CD14-positive monocyte (primary cell): ENCODE measurements at regions not wholly inside any gene's neighbourhood (a gene's known extent, or its start where the extent isn't known, plus 50 kb on each side); places are given as distances from the start of the nearest gene placed in this dataset.

ENCODE experiments used
- DNase-seq, 3 donors: peaks; one replicate each; pipeline ENCODE4 v3.0.0-alpha.2; 2011 to 2022
- H2AFZ ChIP-seq: 2 replicates; pipeline ENCODE4 v1.6.0; 2012; ENCODE audit warnings: mild to moderate bottlenecking, low read depth, low read length, inconsistent platforms; ENCODE audit not compliant: insufficient read depth, poor library complexity, severe bottlenecking
- H3K27ac ChIP-seq, 2 donors: 1 replicate in 1 of 2; 2 replicates in 1 of 2; pipeline ENCODE4 v1.5.1; 2012 to 2013; ENCODE audit warnings: low read length in 2 of 2, control low read depth in 1 of 2, inconsistent platforms in 1 of 2, low read depth in 1 of 2, mild to moderate bottlenecking in 1 of 2
- H3K27me3 ChIP-seq, 2 donors: one replicate each; pipeline versions ENCODE4 v1.6.0 to v1.6.1; 2011 to 2013; ENCODE audit warnings: low read length in 2 of 2; ENCODE audit not compliant: control insufficient read depth in 2 of 2, insufficient read depth in 2 of 2
- H3K36me3 ChIP-seq, 2 donors: replicated peaks in 1 of 2; 1 replicate in 1 of 2; 2 replicates in 1 of 2; pipeline versions ENCODE4 v1.5.1 to v1.6.1; 2012 to 2013; ENCODE audit warnings: low read length in 2 of 2, control low read depth in 1 of 2, inconsistent platforms in 1 of 2, mild to moderate bottlenecking in 1 of 2; ENCODE audit not compliant: insufficient read depth in 2 of 2, control insufficient read depth in 1 of 2
- H3K4me1 ChIP-seq, 2 donors: 1 replicate in 1 of 2; 2 replicates in 1 of 2; pipeline versions ENCODE4 v1.5.1 to v1.6.1; 2012 to 2013; ENCODE audit warnings: low read length in 2 of 2, control low read depth in 1 of 2, inconsistent platforms in 1 of 2, mild to moderate bottlenecking in 1 of 2, moderate library complexity in 1 of 2; ENCODE audit not compliant: insufficient read depth in 2 of 2, control insufficient read depth in 1 of 2
- H3K4me2 ChIP-seq: replicated peaks from 2 replicates; pipeline ENCODE3; 2012; ENCODE audit warnings: low read length, moderate library complexity, mild to moderate bottlenecking; ENCODE audit not compliant: poor library complexity, severe bottlenecking; ENCODE audit errors: extremely low read depth
- H3K4me3 ChIP-seq, 3 experiments: fragments of 200-600 bp in 1 of 3; sonication (generic) in 1 of 3; replicated peaks in 1 of 3; 1 replicate in 2 of 3; 2 replicates in 1 of 3; pipeline ENCODE4 v1.5.1; 2011 to 2013; ENCODE audit warnings: low read length in 3 of 3, mild to moderate bottlenecking in 3 of 3, control low read depth in 2 of 3, low read depth in 2 of 3, inconsistent platforms in 1 of 3, moderate library complexity in 1 of 3
- H3K79me2 ChIP-seq: 2 replicates; pipeline ENCODE4 v1.6.0; 2012; ENCODE audit warnings: mild to moderate bottlenecking, control low read depth, inconsistent platforms, low read length, moderate library complexity; ENCODE audit not compliant: insufficient read depth
- H3K9ac ChIP-seq: 2 replicates; pipeline ENCODE4 v1.6.0; 2017; ENCODE audit warnings: low read length, mild to moderate bottlenecking; ENCODE audit not compliant: insufficient read depth, poor library complexity, severe bottlenecking
- H3K9me3 ChIP-seq, 2 donors: replicated peaks in 1 of 2; 1 replicate in 1 of 2; 2 replicates in 1 of 2; pipeline versions ENCODE4 v1.5.1 to v1.6.1; 2012 to 2013; ENCODE audit warnings: low read length in 2 of 2, control low read depth in 1 of 2; ENCODE audit not compliant: control insufficient read depth in 1 of 2, insufficient read depth in 1 of 2
- H4K20me1 ChIP-seq: 2 replicates; pipeline ENCODE4 v1.6.0; 2012; ENCODE audit warnings: mild to moderate bottlenecking, low read length, control low read depth, moderate library complexity; ENCODE audit not compliant: insufficient read depth
- H3K27ac Mint-ChIP-seq, 7 donors: one replicate each; pipeline ENCODE4 v1.8.0; 2020; ENCODE audit warnings: mild to moderate bottlenecking in 7 of 7, mixed read lengths in 7 of 7, moderate library complexity in 6 of 7, inconsistent platforms in 2 of 7
- H3K27me3 Mint-ChIP-seq, 3 donors: one replicate each; pipeline ENCODE4 v1.8.0; 2021 to 2022; ENCODE audit warnings: low read depth in 3 of 3, mild to moderate bottlenecking in 3 of 3, mixed read lengths in 3 of 3, moderate library complexity in 3 of 3, inconsistent platforms in 1 of 3
- H3K36me3 Mint-ChIP-seq, 2 donors: one replicate each; pipeline ENCODE4 v1.8.0; 2020; ENCODE audit warnings: mixed read lengths in 2 of 2, inconsistent platforms in 1 of 2, mild to moderate bottlenecking in 1 of 2
- H3K4me1 Mint-ChIP-seq: one replicate; pipeline ENCODE4 v1.8.0; 2020; ENCODE audit warnings: mild to moderate bottlenecking, mixed read lengths
- H3K4me3 Mint-ChIP-seq, 2 donors: one replicate each; pipeline ENCODE4 v1.8.0; 2020; ENCODE audit warnings: mild to moderate bottlenecking in 2 of 2, mixed read lengths in 2 of 2, moderate library complexity in 1 of 2
- H3K9me3 Mint-ChIP-seq, 7 donors: one replicate each; pipeline ENCODE4 v1.8.0; 2020 to 2022; ENCODE audit warnings: mixed read lengths in 7 of 7, mild to moderate bottlenecking in 6 of 7, moderate library complexity in 6 of 7, inconsistent platforms in 2 of 7
- WGBS: methylation state at CpG from one replicate; pipeline ENCODE4 v1.1.5; 2013; ENCODE audit warnings: missing lambda C conversion rate; ENCODE audit not compliant: insufficient coverage; 5-methylcytosine and 5-hydroxymethylcytosine counted together
- intact Hi-C, 2 donors: fragments of 100-400 bp; cut with micrococcal nuclease; formaldehyde crosslinking; loops; one replicate each; pipeline versions ENCODE4 v1.15.0 to v1.15.1; 2023
- TF ChIP-seq, protein P1 (sequence below): fragments of 200-600 bp; IDR thresholded peaks from one replicate; pipeline ENCODE4 v1.8.0; 2022; ENCODE audit warnings: antibody characterized with exemption, mild to moderate bottlenecking

DNA sequence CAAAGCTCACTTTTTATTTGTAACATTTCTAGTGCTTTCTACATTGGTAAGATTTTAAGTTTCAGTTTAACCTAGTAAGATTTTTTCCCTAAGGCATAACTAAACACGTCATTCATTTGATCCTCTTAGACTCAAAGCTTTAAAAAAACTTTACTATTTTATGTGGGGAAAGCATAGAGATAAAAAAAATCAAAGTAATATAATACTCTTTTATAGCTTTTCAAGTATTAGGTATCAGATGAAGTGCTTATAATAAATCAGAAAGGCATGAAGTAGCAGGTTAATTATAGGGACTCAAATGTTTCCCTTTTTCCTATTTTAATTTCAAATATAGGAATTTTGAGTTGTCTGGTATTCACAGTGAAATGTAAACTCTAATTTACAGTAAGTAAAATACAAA, 68.0 kb upstream of the POU5F2 start:
- H3K27ac Mint-ChIP-seq, result no peak overlapping the region
- H3K27me3 Mint-ChIP-seq, result no peaks in the 10 kb centered on the region
- peaks cover 0 to 2% (median 0%) of the 10 kb centered on the region in 7 donors for H3K9me3 Mint-ChIP-seq
- Histone ChIP-seq H3K4me2 (no peak overlapping the region), H3K9ac (no peak overlapping the region), H3K4me3 (no peak overlapping the region), H4K20me1 (no peaks in the 10 kb centered on the region), H3K79me2 (no peaks in the 10 kb centered on the region), H2AFZ (no peak overlapping the region), H3K27me3 (no peaks in the 10 kb centered on the region), H3K4me1 (no peaks in the 10 kb centered on the region), H3K9me3 (no peaks in the 10 kb centered on the region), H3K27ac (no peak overlapping the region), H3K36me3 (no peaks in the 10 kb centered on the region)
- TF ChIP-seq, protein P1, sequence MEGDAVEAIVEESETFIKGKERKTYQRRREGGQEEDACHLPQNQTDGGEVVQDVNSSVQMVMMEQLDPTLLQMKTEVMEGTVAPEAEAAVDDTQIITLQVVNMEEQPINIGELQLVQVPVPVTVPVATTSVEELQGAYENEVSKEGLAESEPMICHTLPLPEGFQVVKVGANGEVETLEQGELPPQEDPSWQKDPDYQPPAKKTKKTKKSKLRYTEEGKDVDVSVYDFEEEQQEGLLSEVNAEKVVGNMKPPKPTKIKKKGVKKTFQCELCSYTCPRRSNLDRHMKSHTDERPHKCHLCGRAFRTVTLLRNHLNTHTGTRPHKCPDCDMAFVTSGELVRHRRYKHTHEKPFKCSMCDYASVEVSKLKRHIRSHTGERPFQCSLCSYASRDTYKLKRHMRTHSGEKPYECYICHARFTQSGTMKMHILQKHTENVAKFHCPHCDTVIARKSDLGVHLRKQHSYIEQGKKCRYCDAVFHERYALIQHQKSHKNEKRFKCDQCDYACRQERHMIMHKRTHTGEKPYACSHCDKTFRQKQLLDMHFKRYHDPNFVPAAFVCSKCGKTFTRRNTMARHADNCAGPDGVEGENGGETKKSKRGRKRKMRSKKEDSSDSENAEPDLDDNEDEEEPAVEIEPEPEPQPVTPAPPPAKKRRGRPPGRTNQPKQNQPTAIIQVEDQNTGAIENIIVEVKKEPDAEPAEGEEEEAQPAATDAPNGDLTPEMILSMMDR, result no peak
- H3K4me1 Mint-ChIP-seq, result no peaks in the 10 kb centered on the region
- intact Hi-C loops, result no loop called here
- peaks cover 2 to 5% of the 10 kb centered on the region in 2 donors for H3K36me3 Mint-ChIP-seq
- no CpG with 5 or more reads among the region's 1 CpG for WGBS
- H3K4me3 Mint-ChIP-seq, result no peak overlapping the region
- DNase-seq, result no peak

DNA sequence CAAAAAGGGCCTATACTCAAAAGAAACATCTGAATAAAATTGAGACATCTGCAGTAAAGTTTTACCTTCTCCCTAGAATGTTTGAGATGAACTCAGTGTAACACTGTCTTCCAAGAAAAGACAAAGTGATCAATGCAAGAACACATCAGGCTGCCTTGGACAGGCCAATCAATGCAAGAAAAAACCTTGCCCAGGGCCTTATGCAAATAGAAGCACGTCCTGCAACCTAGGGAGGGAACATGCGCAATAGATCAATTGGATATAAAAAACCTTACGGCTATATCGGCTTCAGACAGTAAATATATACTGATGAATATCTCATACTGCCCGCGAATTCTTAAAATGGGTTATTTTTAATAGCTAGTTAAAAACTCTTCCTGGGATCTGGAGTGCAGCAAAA, 66.4 kb upstream of the POU5F2 start:
- H3K4me3 ChIP-seq, result no peak overlapping the region
- intact Hi-C loops, result no loop called here
- H3K36me3 Mint-ChIP-seq, result no peaks in the 10 kb centered on the region
- H3K27ac Mint-ChIP-seq, result no peak overlapping the region
- H3K4me1 Mint-ChIP-seq, result no peaks in the 10 kb centered on the region
- H3K27me3 ChIP-seq, result no peaks in the 10 kb centered on the region
- H3K9me3 Mint-ChIP-seq, result no peaks in the 10 kb centered on the region
- no peak for DNase-seq
- no peak overlapping the region for H3K4me3 Mint-ChIP-seq
- no peak overlapping the region for H3K4me2 ChIP-seq
- H3K27me3 Mint-ChIP-seq, result no peaks in the 10 kb centered on the region
- H3K36me3 ChIP-seq, result no peaks in the 10 kb centered on the region
- no peaks in the 10 kb centered on the region for H4K20me1 ChIP-seq
- no peaks in the 10 kb centered on the region for H3K9me3 ChIP-seq
- no peaks in the 10 kb centered on the region for H3K79me2 ChIP-seq
- WGBS, result no CpG with 5 or more reads among the region's 6 CpGs
- no peak overlapping the region for H3K9ac ChIP-seq
- no peak overlapping the region for H3K27ac ChIP-seq
- TF ChIP-seq, protein P1, result no peak
- H2AFZ ChIP-seq, result no peak overlapping the region
- H3K4me1 ChIP-seq, result no peaks in the 10 kb centered on the region
